Medulla oblongata (tissue), 1 donor: ENCODE measurements at regions not wholly inside any gene's neighbourhood (a gene's known extent, or its start where the extent isn't known, plus 50 kb on each side); places are given as distances from the start of the nearest gene placed in this dataset.
A peak's percentile ranks its signal among the peaks of the same experiment; 100 is the strongest.
"Not testable (repeated sequence)": the region's sequence is repeated elsewhere in the genome, so short reads cannot be mapped to it uniquely, and the experiment has no call there.

Experiments
- DNase-seq: peaks from one replicate; pipeline ENCODE4 v3.0.0-alpha.2; 2015; ENCODE audit errors: extremely low spot score

- no peak for DNase-seq
Observed at GRCh38 chr2:67872481-67872880, 190.3 kb downstream of the C1D start.

GRCh38 chr2:67873916-67874315 is 188.9 kb downstream of the C1D start:
- DNase-seq = no peak

GRCh38 chr2:67876176-67876575 is 186.6 kb downstream of the C1D start:
- no peak for DNase-seq

GRCh38 chr2:67877301-67877700 is 185.5 kb downstream of the C1D start:
- DNase-seq = no peak

- peak; percentile 27 for DNase-seq
Observed at GRCh38 chr2:67878743-67879142, 184.1 kb downstream of the C1D start.

- DNase-seq = no peak
Observed at GRCh38 chr2:67879586-67880290, 183.1 kb downstream of the C1D start.

GRCh38 chr2:67880291-67880761 is 182.5 kb downstream of the C1D start:
- DNase-seq = no peak

GRCh38 chr2:67881816-67882215 is 181.0 kb downstream of the C1D start:
- no peak for DNase-seq

GRCh38 chr2:67883316-67884087 is 179.3 kb downstream of the C1D start:
- DNase-seq = peak; percentile 37

- DNase-seq = no peak
Observed at GRCh38 chr2:67888351-67889005, 174.3 kb downstream of the C1D start.

- DNase-seq = no peak
Observed at GRCh38 chr2:67889056-67889455, 173.7 kb downstream of the C1D start.

- DNase-seq = no peak
Observed at GRCh38 chr2:67891642-67892041, 171.2 kb downstream of the C1D start.

- DNase-seq = no peak
Observed at GRCh38 chr2:67892339-67892846, 170.4 kb downstream of the C1D start.

- DNase-seq = no peak
Observed at GRCh38 chr2:67895227-67895941, 167.4 kb downstream of the C1D start.

- DNase-seq = no peak
Observed at GRCh38 chr2:67896076-67896475, 166.7 kb downstream of the C1D start.

- no peak for DNase-seq
Observed at GRCh38 chr2:67896476-67896875, 166.3 kb downstream of the C1D start.

GRCh38 chr2:67898595-67898994 is 164.2 kb downstream of the C1D start:
- DNase-seq = no peak

GRCh38 chr2:67899187-67899586 is 163.6 kb downstream of the C1D start:
- DNase-seq = no peak

- no peak for DNase-seq
Observed at GRCh38 chr2:67900826-67901225, 162.0 kb downstream of the C1D start.

GRCh38 chr2:67904566-67904965 is 158.2 kb downstream of the C1D start:
- DNase-seq = no peak

GRCh38 chr2:67904966-67905365 is 157.8 kb downstream of the C1D start:
- no peak for DNase-seq

- DNase-seq = not testable (repeated sequence)
Observed at GRCh38 chr2:67906547-67906946, 156.3 kb downstream of the C1D start.
